Keratinocyte (primary cell): ENCODE measurements at regions not wholly inside any gene's neighbourhood (a gene's known extent, or its start where the extent isn't known, plus 50 kb on each side); places are given as distances from the start of the nearest gene placed in this dataset.

ENCODE experiments used
- EZH2 ChIP-seq: IDR thresholded peaks from one replicate; pipeline ENCODE4 v1.6.1; 2012; ENCODE audit warnings: inconsistent platforms, mild to moderate bottlenecking, low read length, moderate library complexity
- TF ChIP-seq, protein P1 (sequence below), 3 experiments: IDR thresholded peaks in 1 of 3; conservative IDR thresholded peaks in 1 of 3; optimal IDR thresholded peaks in 1 of 3; 2 replicates in 2 of 3; 3 replicates in 1 of 3; pipeline versions ENCODE3 to v1.5.1; 2011; ENCODE audit warnings: low read length in 3 of 3, mild to moderate bottlenecking in 3 of 3, moderate library complexity in 2 of 3, control low read depth in 1 of 3, inconsistent platforms in 1 of 3; ENCODE audit not compliant: insufficient read depth in 2 of 3; ENCODE audit errors: extremely low read depth in 1 of 3

DNA sequence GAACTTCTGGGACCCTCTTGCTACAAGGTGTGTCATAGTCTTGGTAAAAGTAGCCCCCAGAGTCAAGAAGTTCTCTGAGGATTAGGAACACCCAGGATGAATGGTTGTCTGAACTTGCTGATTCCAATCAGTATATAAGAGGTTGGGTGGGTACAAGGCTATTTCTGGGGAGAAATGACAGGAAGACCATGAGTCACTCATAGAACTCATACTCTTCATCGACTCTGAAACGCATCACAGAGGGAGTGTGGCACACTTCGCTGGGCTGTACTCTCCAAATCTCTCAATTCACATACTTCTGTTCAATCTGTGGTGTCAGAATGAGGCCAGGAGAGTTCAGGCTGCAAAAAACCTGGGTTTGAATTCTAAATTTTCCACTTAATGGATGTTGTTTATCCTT, 193.2 kb upstream of the LEF1 start:
- TF ChIP-seq, protein P1, sequence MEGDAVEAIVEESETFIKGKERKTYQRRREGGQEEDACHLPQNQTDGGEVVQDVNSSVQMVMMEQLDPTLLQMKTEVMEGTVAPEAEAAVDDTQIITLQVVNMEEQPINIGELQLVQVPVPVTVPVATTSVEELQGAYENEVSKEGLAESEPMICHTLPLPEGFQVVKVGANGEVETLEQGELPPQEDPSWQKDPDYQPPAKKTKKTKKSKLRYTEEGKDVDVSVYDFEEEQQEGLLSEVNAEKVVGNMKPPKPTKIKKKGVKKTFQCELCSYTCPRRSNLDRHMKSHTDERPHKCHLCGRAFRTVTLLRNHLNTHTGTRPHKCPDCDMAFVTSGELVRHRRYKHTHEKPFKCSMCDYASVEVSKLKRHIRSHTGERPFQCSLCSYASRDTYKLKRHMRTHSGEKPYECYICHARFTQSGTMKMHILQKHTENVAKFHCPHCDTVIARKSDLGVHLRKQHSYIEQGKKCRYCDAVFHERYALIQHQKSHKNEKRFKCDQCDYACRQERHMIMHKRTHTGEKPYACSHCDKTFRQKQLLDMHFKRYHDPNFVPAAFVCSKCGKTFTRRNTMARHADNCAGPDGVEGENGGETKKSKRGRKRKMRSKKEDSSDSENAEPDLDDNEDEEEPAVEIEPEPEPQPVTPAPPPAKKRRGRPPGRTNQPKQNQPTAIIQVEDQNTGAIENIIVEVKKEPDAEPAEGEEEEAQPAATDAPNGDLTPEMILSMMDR (optimal IDR thresholded peaks at IDR 0.05 in 1 of 3, IDR thresholded peaks at IDR 0.05 in 1 of 3, conservative IDR thresholded peaks at IDR 0.05 in 1 of 3; ENCODE audit: extremely low read depth in 1 of 3, insufficient read depth in 2 of 3, low read length in 3 of 3): no peak
- no peak for TF ChIP-seq EZH2
